ENCODE measurements at regions not wholly inside any gene's neighbourhood (a gene's known extent, or its start where the extent isn't known, plus 50 kb on each side); places are given as distances from the start of the nearest gene placed in this dataset.

DNA sequence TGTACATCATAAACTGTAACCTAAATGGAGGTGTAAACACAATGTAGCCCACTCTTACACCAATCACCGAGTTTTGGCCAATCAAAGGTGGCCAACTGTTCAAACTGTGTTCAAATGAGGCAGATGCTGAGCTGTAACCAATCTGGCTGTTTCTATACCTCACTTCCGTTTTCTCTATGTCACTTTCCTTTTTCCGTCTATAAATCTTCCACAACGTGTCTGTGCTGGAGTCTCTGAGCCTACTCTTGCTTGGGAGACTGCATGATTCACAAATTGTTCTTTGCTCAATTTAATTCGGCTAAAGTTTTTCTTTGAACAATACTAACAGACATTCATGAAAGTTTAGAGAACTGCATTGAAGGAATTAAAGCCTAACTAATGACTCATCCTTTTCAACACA is 547.1 kb upstream of the USP15 start:
- POLR2A ChIA-PET = no interaction called here
- CTCF ChIA-PET = no interaction called here
- Histone ChIP-seq H3K9me3 (ENCODE audit: control insufficient read depth, insufficient read depth, low read length) (no peaks in the 10 kb centered on the region), H3K27me3 (ENCODE audit: control insufficient read depth, insufficient read depth, low read length) (no peaks in the 10 kb centered on the region), H3K27ac (ENCODE audit: low read depth, low read length) (no peak overlapping the region), H3K4me3 (ENCODE audit: low read depth, low read length) (no peak overlapping the region)
- no peak for DNase-seq (ENCODE audit: low read depth, low spot score)
- TF ChIP-seq, protein P1, sequence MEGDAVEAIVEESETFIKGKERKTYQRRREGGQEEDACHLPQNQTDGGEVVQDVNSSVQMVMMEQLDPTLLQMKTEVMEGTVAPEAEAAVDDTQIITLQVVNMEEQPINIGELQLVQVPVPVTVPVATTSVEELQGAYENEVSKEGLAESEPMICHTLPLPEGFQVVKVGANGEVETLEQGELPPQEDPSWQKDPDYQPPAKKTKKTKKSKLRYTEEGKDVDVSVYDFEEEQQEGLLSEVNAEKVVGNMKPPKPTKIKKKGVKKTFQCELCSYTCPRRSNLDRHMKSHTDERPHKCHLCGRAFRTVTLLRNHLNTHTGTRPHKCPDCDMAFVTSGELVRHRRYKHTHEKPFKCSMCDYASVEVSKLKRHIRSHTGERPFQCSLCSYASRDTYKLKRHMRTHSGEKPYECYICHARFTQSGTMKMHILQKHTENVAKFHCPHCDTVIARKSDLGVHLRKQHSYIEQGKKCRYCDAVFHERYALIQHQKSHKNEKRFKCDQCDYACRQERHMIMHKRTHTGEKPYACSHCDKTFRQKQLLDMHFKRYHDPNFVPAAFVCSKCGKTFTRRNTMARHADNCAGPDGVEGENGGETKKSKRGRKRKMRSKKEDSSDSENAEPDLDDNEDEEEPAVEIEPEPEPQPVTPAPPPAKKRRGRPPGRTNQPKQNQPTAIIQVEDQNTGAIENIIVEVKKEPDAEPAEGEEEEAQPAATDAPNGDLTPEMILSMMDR (IDR thresholded peaks at IDR 0.05; ENCODE audit: low read depth, low read length) = no peak

DNA sequence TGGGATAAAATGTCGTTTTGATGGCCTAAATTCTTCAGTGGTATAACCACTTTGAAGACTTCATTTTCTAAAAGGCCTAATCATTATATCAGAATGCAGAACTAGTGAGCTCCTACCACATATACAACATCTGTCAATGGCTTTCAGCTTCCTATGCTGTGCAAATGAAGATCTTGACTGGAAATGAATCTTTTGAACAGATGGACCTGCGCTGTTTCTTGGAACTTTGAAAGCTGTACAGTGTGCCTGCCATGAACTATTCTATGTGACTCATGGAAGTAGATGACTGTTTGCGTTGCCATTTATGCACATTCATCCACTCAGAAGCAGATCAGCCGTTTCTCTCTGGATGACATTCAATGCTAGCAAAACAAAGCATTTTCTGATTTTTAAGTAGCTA is 542.2 kb upstream of the USP15 start:
- no peak for DNase-seq (ENCODE audit: low read depth, low spot score)
- Histone ChIP-seq H3K4me3 (ENCODE audit: low read depth, low read length) (no peak overlapping the region), H3K9me3 (ENCODE audit: control insufficient read depth, insufficient read depth, low read length) (no peaks in the 10 kb centered on the region; the same call in 1 of the 2 replicates), H3K27me3 (ENCODE audit: control insufficient read depth, insufficient read depth, low read length) (no peaks in the 10 kb centered on the region), H3K27ac (ENCODE audit: low read depth, low read length) (no peak overlapping the region)
- TF ChIP-seq, protein P1 (IDR thresholded peaks at IDR 0.05; ENCODE audit: low read depth, low read length) = no peak
- ChIA-PET CTCF (no interaction called here), POLR2A (no interaction called here)

GRCh38 chr12:61739925-61740324 is 520.3 kb upstream of the USP15 start:
- ChIA-PET POLR2A (no interaction called here), CTCF (no interaction called here)
- TF ChIP-seq, protein P1 (IDR thresholded peaks at IDR 0.05; ENCODE audit: low read depth, low read length) = no peak
- Histone ChIP-seq H3K4me3 (ENCODE audit: low read depth, low read length) (no peak overlapping the region), H3K27me3 (ENCODE audit: control insufficient read depth, insufficient read depth, low read length) (no peaks in the 10 kb centered on the region), H3K9me3 (ENCODE audit: control insufficient read depth, insufficient read depth, low read length) (no peaks in the 10 kb centered on the region), H3K27ac (ENCODE audit: low read depth, low read length) (no peak overlapping the region)
- DNase-seq (ENCODE audit: low read depth, low spot score) = no peak

DNA sequence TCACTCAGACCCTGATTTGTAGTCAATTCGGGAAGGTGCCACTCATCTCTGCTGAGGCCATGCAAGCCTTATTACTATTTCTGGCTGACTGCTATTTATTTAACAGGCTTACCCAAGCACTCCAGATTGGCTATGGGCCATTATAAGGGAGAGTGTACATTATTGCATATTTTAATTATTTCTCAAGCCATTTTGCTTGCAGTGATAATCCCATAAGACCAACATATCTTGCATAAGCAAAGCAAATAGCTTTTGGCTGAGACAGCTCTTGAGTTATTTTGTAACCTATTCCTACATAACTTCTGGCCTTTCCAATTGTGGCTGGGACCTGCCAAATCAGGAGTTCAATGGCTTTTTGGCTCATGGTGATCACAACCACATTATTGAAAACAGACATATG is 509.6 kb upstream of the USP15 start:
- DNase-seq (ENCODE audit: low read depth, low spot score) = no peak
- ChIA-PET CTCF (no interaction called here), POLR2A (no interaction called here)
- TF ChIP-seq, protein P1 (IDR thresholded peaks at IDR 0.05; ENCODE audit: low read depth, low read length) = no peak
- H3K9me3 ChIP-seq (ENCODE audit: control insufficient read depth, insufficient read depth, low read length) = peaks cover 3% of the 10 kb centered on the region; the same call in 1 of the 2 replicates
- no peak overlapping the region for H3K27ac ChIP-seq (ENCODE audit: low read depth, low read length)
- H3K27me3 ChIP-seq (ENCODE audit: control insufficient read depth, insufficient read depth, low read length) = no peaks in the 10 kb centered on the region
- H3K4me3 ChIP-seq (ENCODE audit: low read depth, low read length) = no peak overlapping the region

DNA sequence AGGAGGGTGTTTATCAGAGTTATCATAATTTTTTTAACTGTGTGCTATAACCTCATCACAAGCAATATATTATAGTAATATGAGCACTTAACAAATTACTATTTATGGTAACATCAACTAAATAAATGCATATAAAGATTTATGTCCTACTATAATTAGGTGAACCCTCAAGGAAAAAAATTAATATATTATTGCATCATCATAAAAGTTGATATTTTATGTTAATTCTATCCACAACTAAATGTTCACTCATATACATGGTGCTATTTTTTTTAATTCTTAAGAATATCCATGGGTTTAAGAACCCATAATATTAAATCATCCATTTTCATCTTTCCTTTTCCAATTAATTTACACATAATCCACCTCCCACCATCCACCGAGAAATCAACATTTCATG is 506.0 kb upstream of the USP15 start:
- Histone ChIP-seq H3K27ac (ENCODE audit: low read depth, low read length) (no peak overlapping the region), H3K4me3 (ENCODE audit: low read depth, low read length) (no peak overlapping the region), H3K27me3 (ENCODE audit: control insufficient read depth, insufficient read depth, low read length) (no peaks in the 10 kb centered on the region), H3K9me3 (ENCODE audit: control insufficient read depth, insufficient read depth, low read length) (peaks cover 3% of the 10 kb centered on the region; the same call in 1 of the 2 replicates)
- no peak for DNase-seq (ENCODE audit: low read depth, low spot score)
- POLR2A ChIA-PET = no interaction called here
- TF ChIP-seq, protein P1 (IDR thresholded peaks at IDR 0.05; ENCODE audit: low read depth, low read length) = no peak
- CTCF ChIA-PET = no interaction called here
